CD14-positive monocyte (primary cell): ENCODE measurements at regions not wholly inside any gene's neighbourhood (a gene's known extent, or its start where the extent isn't known, plus 50 kb on each side); places are given as distances from the start of the nearest gene placed in this dataset.

ENCODE experiments used
- DNase-seq, 3 donors: peaks; one replicate each; pipeline ENCODE4 v3.0.0-alpha.2; 2011 to 2022
- H2AFZ ChIP-seq: 2 replicates; pipeline ENCODE4 v1.6.0; 2012; ENCODE audit warnings: mild to moderate bottlenecking, low read depth, low read length, inconsistent platforms; ENCODE audit not compliant: insufficient read depth, poor library complexity, severe bottlenecking
- H3K27ac ChIP-seq, 2 donors: 1 replicate in 1 of 2; 2 replicates in 1 of 2; pipeline ENCODE4 v1.5.1; 2012 to 2013; ENCODE audit warnings: low read length in 2 of 2, control low read depth in 1 of 2, inconsistent platforms in 1 of 2, low read depth in 1 of 2, mild to moderate bottlenecking in 1 of 2
- H3K27me3 ChIP-seq, 2 donors: one replicate each; pipeline versions ENCODE4 v1.6.0 to v1.6.1; 2011 to 2013; ENCODE audit warnings: low read length in 2 of 2; ENCODE audit not compliant: control insufficient read depth in 2 of 2, insufficient read depth in 2 of 2
- H3K36me3 ChIP-seq, 2 donors: replicated peaks in 1 of 2; 1 replicate in 1 of 2; 2 replicates in 1 of 2; pipeline versions ENCODE4 v1.5.1 to v1.6.1; 2012 to 2013; ENCODE audit warnings: low read length in 2 of 2, control low read depth in 1 of 2, inconsistent platforms in 1 of 2, mild to moderate bottlenecking in 1 of 2; ENCODE audit not compliant: insufficient read depth in 2 of 2, control insufficient read depth in 1 of 2
- H3K4me1 ChIP-seq, 2 donors: 1 replicate in 1 of 2; 2 replicates in 1 of 2; pipeline versions ENCODE4 v1.5.1 to v1.6.1; 2012 to 2013; ENCODE audit warnings: low read length in 2 of 2, control low read depth in 1 of 2, inconsistent platforms in 1 of 2, mild to moderate bottlenecking in 1 of 2, moderate library complexity in 1 of 2; ENCODE audit not compliant: insufficient read depth in 2 of 2, control insufficient read depth in 1 of 2
- H3K4me2 ChIP-seq: replicated peaks from 2 replicates; pipeline ENCODE3; 2012; ENCODE audit warnings: low read length, moderate library complexity, mild to moderate bottlenecking; ENCODE audit not compliant: poor library complexity, severe bottlenecking; ENCODE audit errors: extremely low read depth
- H3K4me3 ChIP-seq, 3 experiments: fragments of 200-600 bp in 1 of 3; sonication (generic) in 1 of 3; replicated peaks in 1 of 3; 1 replicate in 2 of 3; 2 replicates in 1 of 3; pipeline ENCODE4 v1.5.1; 2011 to 2013; ENCODE audit warnings: low read length in 3 of 3, mild to moderate bottlenecking in 3 of 3, control low read depth in 2 of 3, low read depth in 2 of 3, inconsistent platforms in 1 of 3, moderate library complexity in 1 of 3
- H3K79me2 ChIP-seq: 2 replicates; pipeline ENCODE4 v1.6.0; 2012; ENCODE audit warnings: mild to moderate bottlenecking, control low read depth, inconsistent platforms, low read length, moderate library complexity; ENCODE audit not compliant: insufficient read depth
- H3K9ac ChIP-seq: 2 replicates; pipeline ENCODE4 v1.6.0; 2017; ENCODE audit warnings: low read length, mild to moderate bottlenecking; ENCODE audit not compliant: insufficient read depth, poor library complexity, severe bottlenecking
- H3K9me3 ChIP-seq, 2 donors: replicated peaks in 1 of 2; 1 replicate in 1 of 2; 2 replicates in 1 of 2; pipeline versions ENCODE4 v1.5.1 to v1.6.1; 2012 to 2013; ENCODE audit warnings: low read length in 2 of 2, control low read depth in 1 of 2; ENCODE audit not compliant: control insufficient read depth in 1 of 2, insufficient read depth in 1 of 2
- H4K20me1 ChIP-seq: 2 replicates; pipeline ENCODE4 v1.6.0; 2012; ENCODE audit warnings: mild to moderate bottlenecking, low read length, control low read depth, moderate library complexity; ENCODE audit not compliant: insufficient read depth
- H3K27ac Mint-ChIP-seq, 7 donors: one replicate each; pipeline ENCODE4 v1.8.0; 2020; ENCODE audit warnings: mild to moderate bottlenecking in 7 of 7, mixed read lengths in 7 of 7, moderate library complexity in 6 of 7, inconsistent platforms in 2 of 7
- H3K27me3 Mint-ChIP-seq, 3 donors: one replicate each; pipeline ENCODE4 v1.8.0; 2021 to 2022; ENCODE audit warnings: low read depth in 3 of 3, mild to moderate bottlenecking in 3 of 3, mixed read lengths in 3 of 3, moderate library complexity in 3 of 3, inconsistent platforms in 1 of 3
- H3K36me3 Mint-ChIP-seq, 2 donors: one replicate each; pipeline ENCODE4 v1.8.0; 2020; ENCODE audit warnings: mixed read lengths in 2 of 2, inconsistent platforms in 1 of 2, mild to moderate bottlenecking in 1 of 2
- H3K4me1 Mint-ChIP-seq: one replicate; pipeline ENCODE4 v1.8.0; 2020; ENCODE audit warnings: mild to moderate bottlenecking, mixed read lengths
- H3K4me3 Mint-ChIP-seq, 2 donors: one replicate each; pipeline ENCODE4 v1.8.0; 2020; ENCODE audit warnings: mild to moderate bottlenecking in 2 of 2, mixed read lengths in 2 of 2, moderate library complexity in 1 of 2
- H3K9me3 Mint-ChIP-seq, 7 donors: one replicate each; pipeline ENCODE4 v1.8.0; 2020 to 2022; ENCODE audit warnings: mixed read lengths in 7 of 7, mild to moderate bottlenecking in 6 of 7, moderate library complexity in 6 of 7, inconsistent platforms in 2 of 7
- WGBS: methylation state at CpG from one replicate; pipeline ENCODE4 v1.1.5; 2013; ENCODE audit warnings: missing lambda C conversion rate; ENCODE audit not compliant: insufficient coverage; 5-methylcytosine and 5-hydroxymethylcytosine counted together
- intact Hi-C, 2 donors: fragments of 100-400 bp; cut with micrococcal nuclease; formaldehyde crosslinking; loops; one replicate each; pipeline versions ENCODE4 v1.15.0 to v1.15.1; 2023
- TF ChIP-seq, protein P1 (sequence below): fragments of 200-600 bp; IDR thresholded peaks from one replicate; pipeline ENCODE4 v1.8.0; 2022; ENCODE audit warnings: antibody characterized with exemption, mild to moderate bottlenecking

DNA sequence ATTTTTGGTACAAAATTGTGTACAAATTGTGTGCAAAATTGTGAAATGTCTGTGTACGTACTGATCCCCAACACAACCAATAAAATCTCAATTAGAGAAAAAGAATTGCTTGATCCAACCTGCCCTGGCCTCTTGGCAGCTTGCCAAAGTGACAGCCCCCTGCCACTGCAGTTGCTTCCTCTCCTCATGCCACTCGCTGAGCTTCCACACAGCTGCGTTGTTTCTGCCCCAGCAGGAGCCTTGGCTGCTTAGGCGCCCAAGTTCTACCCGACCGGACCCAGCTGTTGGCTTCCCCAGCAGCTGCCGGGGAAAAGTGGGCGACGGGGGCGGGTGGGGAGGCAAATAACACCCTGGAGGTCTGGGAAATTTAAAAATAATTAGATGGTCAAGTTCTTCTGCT lies 171.8 kb upstream of the ATF7IP start:
- Mint-ChIP-seq H3K4me1 (peaks cover 5% of the 10 kb centered on the region), H3K9me3 (peaks cover 0 to 3% (median 0%) of the 10 kb centered on the region in 7 donors), H3K27ac (no peak overlapping the region), H3K4me3 (no peak overlapping the region), H3K27me3 (peaks cover 0 to 4% (median 2%) of the 10 kb centered on the region in 3 donors), H3K36me3 (no peaks in the 10 kb centered on the region)
- no peak for DNase-seq
- H4K20me1 ChIP-seq, result no peaks in the 10 kb centered on the region
- no peak overlapping the region for H3K9ac ChIP-seq
- no peak overlapping the region for H3K27ac ChIP-seq
- no peaks in the 10 kb centered on the region for H3K36me3 ChIP-seq
- no peaks in the 10 kb centered on the region for H3K27me3 ChIP-seq
- H3K4me3 ChIP-seq, result no peak overlapping the region
- no peaks in the 10 kb centered on the region for H3K4me1 ChIP-seq
- no peak overlapping the region for H2AFZ ChIP-seq
- TF ChIP-seq, protein P1, sequence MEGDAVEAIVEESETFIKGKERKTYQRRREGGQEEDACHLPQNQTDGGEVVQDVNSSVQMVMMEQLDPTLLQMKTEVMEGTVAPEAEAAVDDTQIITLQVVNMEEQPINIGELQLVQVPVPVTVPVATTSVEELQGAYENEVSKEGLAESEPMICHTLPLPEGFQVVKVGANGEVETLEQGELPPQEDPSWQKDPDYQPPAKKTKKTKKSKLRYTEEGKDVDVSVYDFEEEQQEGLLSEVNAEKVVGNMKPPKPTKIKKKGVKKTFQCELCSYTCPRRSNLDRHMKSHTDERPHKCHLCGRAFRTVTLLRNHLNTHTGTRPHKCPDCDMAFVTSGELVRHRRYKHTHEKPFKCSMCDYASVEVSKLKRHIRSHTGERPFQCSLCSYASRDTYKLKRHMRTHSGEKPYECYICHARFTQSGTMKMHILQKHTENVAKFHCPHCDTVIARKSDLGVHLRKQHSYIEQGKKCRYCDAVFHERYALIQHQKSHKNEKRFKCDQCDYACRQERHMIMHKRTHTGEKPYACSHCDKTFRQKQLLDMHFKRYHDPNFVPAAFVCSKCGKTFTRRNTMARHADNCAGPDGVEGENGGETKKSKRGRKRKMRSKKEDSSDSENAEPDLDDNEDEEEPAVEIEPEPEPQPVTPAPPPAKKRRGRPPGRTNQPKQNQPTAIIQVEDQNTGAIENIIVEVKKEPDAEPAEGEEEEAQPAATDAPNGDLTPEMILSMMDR, result no peak
- no peaks in the 10 kb centered on the region for H3K79me2 ChIP-seq
- H3K4me2 ChIP-seq, result no peak overlapping the region
- H3K9me3 ChIP-seq, result no peaks in the 10 kb centered on the region
- WGBS, result 60% methylated on average over 5 of the region's 10 CpGs
- intact Hi-C loops, result no loop called here

DNA sequence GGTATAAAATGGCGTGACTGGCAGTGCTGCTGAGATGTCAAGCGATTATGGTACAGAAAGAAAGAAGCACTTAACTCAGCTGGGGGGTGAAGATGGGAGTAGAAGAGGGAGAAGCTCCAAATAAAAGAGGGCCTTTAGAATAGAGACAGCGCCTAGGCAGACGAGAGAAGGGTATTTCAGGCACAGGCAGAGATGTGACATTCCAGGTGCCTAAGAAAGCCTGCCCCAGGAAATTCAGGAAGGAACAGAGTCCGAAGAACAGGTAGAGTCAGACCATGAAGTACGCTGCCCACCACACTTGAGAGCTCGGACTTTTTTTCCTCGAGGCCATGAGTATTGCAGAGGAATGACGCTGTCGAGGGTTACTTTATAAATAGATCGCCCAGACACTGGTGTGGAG lies 170.9 kb upstream of the ATF7IP start:
- intact Hi-C loops, result no loop called here
- peaks cover 0 to 6% (median 3%) of the 10 kb centered on the region in 3 donors for H3K27me3 Mint-ChIP-seq

More for the DNA sequence above, 170.9 kb upstream of the ATF7IP start:
- Histone ChIP-seq H3K79me2 (no peaks in the 10 kb centered on the region), H3K4me1 (no peaks in the 10 kb centered on the region), H3K4me3 (no peak overlapping the region), H3K27me3 (no peaks in the 10 kb centered on the region), H3K9ac (no peak overlapping the region), H3K36me3 (no peaks in the 10 kb centered on the region), H3K4me2 (no peak overlapping the region), H3K27ac (no peak overlapping the region), H3K9me3 (no peaks in the 10 kb centered on the region), H2AFZ (no peak overlapping the region), H4K20me1 (no peaks in the 10 kb centered on the region)
- WGBS, result 96% methylated on average over 11 of the region's 11 CpGs
- H3K27ac Mint-ChIP-seq, result no peak overlapping the region
- H3K4me1 Mint-ChIP-seq, result no peaks in the 10 kb centered on the region
- H3K9me3 Mint-ChIP-seq, result peaks cover 0 to 3% (median 0%) of the 10 kb centered on the region in 7 donors
- H3K36me3 Mint-ChIP-seq, result no peaks in the 10 kb centered on the region
- TF ChIP-seq, protein P1, result no peak
- DNase-seq, result no peak
- H3K4me3 Mint-ChIP-seq, result no peak overlapping the region
